GM18858 (cell line): ENCODE measurements at regions not wholly inside any gene's neighbourhood (a gene's known extent, or its start where the extent isn't known, plus 50 kb on each side); places are given as distances from the start of the nearest gene placed in this dataset.
"Not testable (repeated sequence)": the region's sequence is repeated elsewhere in the genome, so short reads cannot be mapped to it uniquely, and the experiment has no call there.

Source experiments
- ATAC-seq: cut with Tn5 transposase; IDR thresholded peaks from one replicate; pipeline ENCODE4 v1.9.1; 2021; ENCODE audit not compliant: unreplicated experiment

DNA sequence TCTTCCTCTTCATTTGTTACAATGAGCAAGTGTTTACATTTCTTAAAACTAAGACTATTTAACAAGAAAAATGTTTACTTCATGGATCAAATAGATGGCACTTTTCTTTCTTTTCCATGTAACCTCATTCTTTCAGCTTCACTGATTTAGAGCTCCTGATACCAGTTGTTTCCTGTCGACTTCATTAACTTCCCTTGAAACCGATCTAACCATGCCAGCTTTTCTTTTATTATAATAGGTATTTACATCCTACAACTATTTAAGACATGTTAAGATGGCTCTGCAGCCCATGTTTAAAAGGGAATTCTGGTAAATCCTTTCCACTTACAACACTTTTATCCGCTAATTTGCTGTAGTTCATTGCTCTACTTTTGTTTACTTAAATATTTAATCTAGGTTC is 107.3 kb upstream of the DCN start:
- no peak for ATAC-seq

DNA sequence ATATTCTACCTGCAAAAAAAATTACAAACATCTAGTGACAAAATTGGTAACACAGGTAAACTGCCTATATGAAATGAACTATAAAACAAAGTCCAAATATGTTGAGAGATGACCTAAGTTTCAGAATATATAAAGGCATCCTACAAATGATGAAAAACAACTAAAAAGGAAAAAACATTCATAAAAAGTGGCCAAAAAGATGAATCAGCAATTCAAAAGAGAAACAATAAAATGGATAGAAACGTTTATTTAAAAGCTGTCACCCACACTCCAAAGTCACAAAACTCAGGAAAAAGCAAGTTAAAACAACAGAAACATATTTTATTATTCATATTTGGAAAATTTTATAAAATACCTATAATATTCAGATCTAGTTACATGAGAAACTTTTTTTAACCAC is 106.5 kb upstream of the DCN start:
- no peak for ATAC-seq

DNA sequence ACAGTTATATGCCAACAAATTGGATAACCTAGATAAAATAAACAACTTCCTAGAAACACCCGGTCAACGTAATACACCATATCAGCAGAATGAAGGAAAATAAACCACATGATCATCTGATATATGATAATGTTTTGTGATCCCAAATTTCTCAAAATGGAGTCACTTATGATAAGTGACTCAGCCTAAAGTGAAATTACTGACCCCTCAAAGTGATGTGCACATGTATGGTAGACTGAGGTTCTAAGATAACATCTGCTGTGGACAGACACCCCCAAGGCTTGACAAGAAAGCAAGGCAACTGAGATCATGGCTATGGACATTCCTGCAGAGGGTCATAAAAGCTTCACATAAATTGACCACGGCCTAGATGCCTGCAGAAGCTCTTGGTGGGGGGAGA is 105.1 kb upstream of the DCN start:
- no peak for ATAC-seq

DNA sequence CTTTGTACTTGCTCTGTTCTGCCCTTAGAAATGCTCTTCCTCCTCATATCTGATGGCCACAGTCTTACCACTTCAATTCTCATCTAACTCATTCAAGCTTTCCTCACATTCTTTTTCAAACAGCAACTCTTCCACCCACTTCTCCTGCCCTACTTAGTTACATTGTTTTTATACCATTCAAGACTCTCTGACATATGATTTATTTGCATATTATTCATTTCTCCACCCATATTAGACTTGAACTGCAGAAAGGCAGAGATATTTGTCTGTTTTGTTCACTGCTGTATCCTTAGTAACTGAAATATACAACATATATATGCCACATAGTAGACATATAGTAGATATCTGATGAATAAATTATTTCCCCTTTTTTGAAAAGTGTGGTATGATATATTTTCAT is 95.5 kb upstream of the DCN start:
- no peak for ATAC-seq

DNA sequence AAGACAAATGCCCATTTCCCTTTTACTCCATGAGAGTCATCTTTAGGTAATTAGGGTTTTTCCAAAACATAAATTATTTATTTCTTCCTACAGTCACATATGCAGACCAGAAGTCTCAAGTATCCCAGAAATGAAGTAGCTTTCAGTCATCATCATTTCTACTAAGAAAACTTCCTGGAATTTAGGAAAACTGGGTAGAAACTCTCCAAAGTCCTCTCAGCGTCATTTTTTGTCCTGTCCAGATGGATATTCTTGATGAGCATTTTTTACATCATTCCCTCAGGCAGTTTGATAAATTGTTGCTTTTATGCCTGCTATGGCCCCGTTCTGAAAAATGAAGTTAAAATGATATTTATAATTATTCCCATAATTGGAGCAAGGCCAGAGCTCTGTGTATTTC is 93.9 kb upstream of the DCN start:
- no peak for ATAC-seq

DNA sequence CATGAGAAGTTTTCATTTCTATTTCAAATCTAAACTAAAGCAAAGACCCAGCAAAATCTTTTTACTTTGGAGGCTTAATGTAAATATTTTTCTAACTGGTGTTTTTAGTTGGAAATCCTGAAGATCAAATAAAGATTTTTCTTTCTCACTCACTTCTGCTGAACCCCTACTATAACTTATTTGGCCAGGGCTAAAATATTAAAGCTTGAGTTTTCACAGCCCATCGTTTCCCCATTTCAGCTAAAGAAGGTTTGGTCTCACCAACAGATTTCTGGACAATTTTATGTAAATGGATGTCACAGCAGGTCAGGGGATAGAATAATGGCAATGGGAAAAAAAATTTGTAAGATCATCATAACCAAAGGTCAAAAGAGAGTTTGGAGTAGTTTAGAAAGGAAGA is 92.7 kb upstream of the DCN start:
- no peak for ATAC-seq

DNA sequence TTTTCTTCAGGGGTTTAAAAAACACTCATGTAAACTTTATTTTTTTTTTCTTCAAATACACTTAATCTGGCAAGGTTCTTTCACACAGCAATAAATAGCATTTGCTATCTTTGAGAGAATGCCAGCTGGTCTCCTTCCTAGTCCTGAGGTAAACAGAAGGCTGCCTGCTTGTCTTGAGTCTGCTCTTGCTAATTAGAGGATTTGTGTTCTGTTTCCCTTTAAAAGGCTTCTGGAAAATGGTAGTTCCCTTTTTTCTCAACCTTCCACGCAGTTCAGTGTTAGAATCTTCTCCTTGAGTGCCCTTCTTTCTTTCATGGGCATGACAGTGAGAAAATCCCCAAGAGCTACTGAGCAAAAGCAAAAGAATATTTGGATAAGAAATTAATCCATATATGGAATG is 92.3 kb upstream of the DCN start:
- no peak for ATAC-seq

DNA sequence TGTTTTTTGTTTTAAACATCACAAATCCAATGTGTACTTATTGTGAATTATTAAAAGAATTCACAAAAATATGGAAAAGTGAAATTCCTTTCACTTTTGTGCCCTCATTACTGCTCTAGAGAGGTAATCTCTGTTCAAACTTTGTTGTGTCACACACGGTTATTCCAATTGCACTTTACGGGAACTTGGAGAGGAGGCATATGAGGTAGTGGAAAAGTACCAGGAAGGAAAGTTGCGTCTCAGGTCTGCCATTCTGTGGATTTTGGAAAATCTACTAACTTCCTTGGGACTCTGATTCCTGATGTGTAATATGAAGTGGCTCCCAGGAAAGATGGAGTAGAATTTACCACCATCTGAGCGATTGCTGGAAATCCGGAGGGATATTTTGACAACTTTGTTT is 90.9 kb upstream of the DCN start:
- no peak for ATAC-seq

DNA sequence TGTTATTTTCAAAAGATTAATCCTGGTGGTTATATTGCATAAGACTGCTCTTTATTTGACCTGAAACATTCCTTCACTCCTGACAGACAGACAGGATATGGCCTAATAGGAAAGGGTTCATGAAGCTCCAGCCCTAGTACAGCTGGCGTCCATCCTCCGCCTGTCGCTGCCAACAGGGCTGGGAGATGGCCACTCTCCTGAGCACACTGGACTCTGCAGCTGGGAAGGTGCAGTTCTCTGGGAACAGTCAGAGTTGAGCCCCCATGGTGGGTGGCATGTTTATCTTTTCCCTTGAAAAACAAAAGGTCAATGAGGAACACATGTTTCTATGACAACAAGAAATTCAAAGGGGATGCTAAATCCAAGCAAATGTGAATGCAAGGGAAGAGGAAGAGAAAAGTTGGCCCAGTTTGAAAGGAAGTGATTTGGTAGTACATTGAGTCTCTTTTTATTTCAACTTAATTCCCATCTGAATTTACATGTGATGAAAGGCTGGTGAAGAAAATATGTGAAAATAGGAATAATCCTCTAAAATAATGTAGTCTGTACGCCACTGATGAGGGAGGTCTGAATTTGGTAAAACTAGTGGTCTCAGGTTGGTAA is 89.9 kb upstream of the DCN start:
- ATAC-seq = no peak

DNA sequence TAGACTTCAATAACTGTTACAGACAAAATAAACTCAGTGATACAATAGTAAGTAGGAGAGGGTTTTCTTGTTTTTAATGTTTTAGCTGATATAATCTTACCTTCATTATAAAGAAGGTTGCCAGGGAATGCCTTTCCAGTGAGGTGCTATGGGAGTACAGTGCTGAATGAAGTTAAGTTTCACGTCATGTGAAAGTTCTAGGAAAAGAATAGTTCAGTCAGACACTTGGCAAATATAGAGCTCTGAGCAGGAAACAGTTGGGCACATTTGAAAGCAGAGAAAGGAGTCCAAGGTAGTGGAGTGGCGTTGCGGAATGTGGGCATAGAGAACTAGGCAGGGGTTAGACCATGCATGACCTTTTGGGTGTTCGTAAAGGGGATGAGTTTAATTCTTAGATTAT is 88.6 kb upstream of the DCN start:
- no peak for ATAC-seq

DNA sequence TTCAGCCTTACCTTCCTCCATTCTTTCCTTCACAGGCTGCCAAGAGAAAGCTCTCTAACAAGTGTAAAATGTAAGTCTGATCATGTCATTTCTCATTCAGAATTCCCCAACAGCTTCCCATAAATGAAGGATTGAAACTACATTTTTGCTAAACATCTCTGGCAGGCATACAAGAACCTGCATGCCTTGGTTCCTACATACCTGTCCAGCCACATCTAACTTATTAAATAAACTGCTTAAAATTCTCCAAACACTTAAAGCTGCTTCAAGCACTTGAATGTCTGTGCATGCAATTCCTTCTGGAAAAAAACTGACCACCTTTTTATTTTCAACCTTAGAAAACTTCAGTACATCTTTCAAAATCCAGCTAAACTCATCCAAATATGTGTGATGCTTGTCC is 84.4 kb upstream of the DCN start:
- no peak for ATAC-seq

DNA sequence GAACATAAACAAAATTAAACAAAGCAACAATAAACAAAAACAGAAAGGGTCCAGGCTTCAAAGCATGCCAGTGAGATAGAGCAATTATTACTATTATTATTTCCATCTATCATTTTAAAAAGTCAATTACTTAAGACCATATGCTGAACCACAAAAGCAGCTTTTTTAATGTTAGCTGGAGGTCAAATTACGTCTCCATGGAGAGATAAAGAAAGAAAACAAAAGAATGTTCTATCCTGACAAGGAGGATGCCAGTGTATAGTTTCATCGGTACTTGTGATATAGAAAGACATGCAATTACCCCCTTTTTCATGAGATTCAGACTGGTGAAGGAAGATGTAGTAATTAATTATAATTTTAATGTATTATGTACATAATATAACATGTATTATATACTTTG is 81.6 kb upstream of the DCN start:
- ATAC-seq = no peak

DNA sequence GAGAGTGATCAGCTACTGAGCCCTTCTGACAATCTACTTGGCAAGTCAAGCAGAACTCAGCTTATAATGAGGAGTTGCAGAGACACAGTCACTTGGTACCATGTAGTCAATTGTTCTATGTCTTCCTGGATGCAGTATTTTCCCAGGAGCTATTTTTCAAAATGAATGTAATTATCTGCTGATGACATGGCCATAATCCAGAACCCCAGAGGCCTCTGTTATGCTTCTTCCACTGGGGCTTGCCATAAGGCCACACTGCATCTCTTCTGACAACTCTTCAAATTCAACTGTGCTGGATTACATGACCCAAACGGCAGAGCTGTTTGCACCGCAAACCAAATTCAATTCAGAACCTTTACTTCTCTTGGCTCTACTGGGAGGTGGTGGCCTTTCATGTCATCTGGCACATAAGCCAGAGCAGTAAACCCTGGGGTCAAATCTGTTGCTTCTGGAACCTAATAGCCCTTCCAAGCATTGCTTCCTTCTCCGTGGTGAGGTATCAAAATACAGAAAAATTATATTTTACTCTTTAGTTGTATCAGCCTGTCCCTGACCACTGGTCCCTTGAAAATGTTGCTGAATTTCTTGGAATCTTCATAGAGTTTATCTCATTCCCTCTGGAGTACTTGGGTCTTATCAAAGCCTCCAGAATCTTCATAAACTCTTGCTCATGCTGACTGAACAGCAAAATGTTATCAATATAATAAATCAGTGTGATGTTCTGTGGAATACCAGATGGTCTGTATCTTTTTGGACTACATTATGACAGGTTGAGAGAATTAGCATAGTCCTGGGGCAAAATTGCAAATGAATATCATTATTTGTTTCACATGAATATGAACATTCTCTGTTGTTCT is 79.4 kb upstream of the DCN start:
- no peak for ATAC-seq

DNA sequence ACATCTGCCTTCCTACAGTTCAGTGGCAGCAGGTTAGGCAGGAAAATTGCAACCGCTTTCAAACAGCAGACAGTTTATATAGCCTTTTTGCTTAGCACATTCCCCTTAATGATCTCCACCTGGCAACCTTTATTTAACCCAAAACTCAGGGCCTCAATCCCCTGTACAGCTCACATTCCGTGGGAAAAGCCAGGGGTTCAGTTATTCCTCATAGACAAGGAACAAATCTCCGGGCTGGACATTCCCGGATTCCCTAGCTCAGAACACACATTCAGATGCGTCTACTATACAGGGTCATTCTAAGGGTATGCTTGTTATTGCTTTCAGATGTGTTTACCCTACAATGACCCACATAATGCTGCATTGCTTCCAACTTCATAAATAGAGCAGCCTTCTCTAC is 73.8 kb upstream of the DCN start:
- ATAC-seq = no peak

DNA sequence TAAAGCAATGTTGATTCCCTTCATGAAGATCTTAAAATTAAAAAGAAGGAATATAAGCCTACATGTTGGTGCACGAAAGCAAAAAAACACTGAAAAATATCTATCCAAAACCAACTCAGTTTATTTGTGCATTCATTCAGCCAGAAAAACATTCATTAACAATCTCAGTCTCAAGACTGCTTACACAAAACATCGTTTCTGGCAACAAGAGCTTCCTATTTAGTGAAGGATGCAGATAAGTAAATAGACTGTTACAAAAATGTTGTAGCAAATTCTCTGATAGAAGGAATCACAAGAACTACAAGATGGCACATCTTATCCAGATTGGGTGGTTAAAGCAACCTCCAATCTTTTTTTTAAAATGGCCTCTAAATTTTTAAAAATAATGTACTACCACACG is 69.7 kb upstream of the DCN start:
- no peak for ATAC-seq

DNA sequence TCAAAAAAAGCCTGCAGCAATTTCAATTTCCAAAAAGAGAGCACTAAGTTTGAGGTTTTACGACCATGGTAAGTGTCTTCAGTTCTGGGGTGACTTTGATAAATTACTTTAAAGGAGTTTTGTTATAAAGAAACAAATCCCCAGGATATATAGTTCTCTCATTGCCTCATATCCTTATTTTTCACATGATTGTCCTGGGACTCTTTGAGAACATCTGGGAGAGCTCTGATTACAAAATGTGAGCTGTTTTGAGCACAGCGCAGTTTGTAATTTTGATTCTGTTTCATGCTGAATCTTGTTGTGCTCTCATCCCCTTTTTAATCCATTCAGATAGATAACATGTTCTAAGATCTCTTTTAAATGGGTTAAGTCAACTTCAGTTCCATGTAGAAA is 67.7 kb upstream of the DCN start:
- no peak for ATAC-seq

DNA sequence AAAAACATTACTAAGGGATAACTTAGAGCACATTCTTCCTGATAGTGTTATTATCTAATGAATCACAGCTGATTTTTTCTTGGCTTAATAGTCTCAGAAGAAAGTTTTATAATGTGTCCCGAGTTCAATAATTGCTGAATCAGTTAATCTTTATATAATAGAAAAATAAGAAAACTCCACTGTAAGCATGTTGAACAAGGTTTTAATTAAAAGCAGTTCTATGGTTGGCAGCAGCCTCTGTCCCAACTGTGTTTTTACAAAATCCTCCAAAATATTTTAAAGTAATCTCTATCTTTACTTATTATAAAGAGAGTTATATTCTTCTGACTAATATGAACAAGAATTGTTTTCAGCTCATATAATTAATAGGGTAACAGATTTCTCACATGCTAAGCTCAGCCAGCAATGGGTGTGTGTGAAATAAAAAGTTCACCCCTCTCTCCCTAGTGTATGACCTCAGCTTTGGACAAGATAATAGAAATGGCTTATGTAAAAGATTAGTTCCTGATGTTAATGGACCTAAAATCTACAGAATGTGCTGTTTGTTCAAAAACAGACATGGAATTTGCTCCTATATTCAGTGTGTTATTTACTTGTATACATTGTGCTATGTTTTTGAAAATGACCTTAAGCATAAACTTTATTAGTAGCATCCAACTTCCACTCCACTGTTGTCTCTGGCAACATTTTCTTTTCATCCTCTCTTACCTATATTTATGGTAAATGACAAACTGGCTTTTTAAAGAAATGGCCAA is 67.1 kb upstream of the DCN start:
- ATAC-seq = no peak

DNA sequence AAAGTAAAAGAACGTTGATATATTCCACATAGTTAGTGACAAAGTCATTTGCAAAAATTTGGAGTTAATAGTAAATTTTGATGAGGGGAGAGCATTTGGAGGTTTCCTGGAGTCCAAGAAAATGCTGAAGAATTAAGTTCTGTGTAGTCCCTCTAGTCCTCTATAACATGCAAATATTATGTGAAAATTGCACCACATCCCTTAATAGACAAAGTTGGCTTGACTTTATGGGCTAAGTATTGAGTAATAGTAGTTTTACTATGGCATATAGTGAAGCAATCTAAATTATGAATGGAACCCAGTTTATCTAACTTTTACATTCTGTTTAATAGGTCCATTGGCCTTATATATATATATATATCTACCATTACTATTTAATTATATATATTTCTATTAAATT is 66.4 kb upstream of the DCN start:
- ATAC-seq = no peak

DNA sequence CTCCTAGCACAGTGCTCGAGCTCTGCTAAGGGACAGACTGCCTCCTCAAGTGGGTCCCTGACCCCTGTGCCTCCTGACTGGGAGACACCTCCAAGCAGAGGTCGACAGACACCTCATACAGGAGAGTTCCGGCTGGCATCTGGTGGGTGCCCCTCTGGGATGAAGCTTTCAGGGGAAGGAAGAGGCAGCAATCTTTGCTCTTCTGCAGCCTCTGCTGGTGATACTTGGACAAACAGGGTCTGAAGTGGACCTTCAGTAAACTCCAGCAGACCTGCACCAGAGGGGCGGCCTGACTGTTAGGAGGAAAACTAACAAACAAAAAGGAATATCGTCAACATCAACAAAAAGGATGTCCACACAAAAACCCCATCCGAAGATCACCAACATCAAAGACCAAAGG is 60.6 kb upstream of the DCN start:
- ATAC-seq = not testable (repeated sequence)

DNA sequence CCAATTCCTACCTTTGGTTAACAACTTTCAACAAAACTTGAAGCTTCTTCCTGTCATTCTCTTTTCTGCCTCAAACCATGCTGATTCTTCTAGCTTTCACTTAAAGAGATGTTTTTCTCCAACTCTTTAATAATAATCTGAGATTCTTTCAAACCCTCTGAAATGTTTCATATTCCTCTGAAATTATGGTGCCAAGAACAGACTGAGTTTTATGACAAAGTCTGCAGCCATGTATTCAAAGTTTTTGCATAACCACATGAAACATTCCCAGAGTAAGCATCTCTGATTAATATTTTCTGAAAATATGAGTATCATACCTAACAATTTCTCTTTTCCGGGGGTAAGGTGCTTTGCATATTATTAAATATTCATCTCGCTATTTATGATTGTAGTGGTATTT is 59.1 kb upstream of the DCN start:
- ATAC-seq = no peak

DNA sequence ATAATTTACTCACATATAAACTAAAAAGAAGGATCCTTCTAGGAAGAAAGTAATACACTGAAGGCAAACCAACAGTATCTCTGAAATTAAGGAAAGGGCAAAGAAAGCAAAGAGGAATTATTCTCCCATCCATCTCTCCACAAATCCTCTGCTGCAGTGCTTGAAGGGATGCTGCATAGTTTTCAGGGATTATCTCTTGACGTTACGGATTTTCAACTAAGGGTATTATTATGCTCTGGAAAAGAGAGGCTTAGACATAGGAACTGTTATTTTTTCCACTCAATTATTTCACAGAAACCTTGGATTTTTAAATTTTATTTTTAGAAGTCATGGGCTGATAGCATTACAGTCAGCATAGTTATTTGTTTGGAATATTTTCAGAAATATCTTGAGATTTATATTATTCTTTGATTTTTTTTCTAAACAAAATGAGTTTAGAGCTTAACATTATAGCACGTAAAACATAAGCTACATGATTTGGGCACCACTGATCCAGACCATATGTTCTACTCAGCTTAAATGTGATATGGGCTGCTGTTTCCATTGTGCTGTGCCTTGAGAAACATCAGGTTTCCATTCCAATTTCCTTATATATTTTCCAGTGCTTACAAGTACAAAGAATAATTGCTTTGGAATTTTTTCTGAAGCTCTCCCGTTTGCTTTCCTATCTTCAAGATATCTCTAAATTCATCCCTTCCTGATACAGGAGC is 57.9 kb upstream of the DCN start:
- ATAC-seq = no peak

DNA sequence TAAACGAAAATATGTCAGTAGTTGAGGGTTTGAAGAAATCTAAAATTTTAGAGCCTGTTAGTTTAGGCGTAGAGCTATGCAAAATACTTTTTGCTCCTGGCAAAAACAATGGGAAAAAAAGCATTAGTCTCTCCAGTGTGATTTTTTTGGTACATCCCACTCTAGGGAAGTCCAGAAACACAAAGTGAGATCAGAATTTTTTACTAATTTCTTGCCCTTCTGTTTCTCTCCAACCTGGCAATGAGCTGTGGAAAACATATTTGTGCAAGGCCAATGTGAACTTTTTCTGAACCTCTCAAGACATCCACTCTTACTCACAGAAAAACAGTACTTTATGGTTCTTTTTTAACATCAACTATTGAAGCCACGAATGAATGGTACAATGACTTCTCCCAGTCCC is 56.9 kb upstream of the DCN start:
- ATAC-seq = no peak
